ENCODE measurements at regions not wholly inside any gene's neighbourhood (a gene's known extent, or its start where the extent isn't known, plus 50 kb on each side); places are given as distances from the start of the nearest gene placed in this dataset.

DNA sequence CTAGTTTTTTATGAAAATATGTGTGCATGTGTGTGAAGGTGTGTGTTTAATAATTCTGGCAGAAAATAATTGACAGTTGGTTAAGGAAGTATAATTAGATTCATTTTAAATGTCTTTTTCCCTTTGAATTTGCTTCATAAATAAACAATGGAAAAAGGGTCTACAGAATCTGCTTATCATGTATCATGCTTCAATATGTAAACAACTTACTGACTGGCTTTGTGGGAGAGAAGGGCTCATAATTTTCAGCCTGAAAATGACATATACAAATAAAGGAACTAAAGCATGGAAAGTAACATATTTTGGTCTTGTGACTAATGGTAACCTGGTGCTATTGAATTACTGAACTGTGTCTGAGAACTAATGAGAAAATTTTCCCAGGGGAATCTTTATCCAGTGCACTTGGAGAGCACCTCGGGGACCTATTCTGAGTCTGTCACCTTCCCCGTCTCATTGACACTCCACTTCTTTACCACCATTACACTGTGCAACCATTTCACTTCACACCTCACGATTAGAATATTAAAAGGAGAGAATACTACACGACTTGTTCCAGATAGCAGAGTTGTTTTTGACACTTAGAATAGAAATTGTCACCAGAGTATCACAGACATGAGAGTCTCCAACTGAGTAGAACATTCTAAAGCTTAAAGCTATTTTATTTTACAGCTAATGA is 298.6 kb downstream of the TFEC start:
- TF ChIP-seq, protein P1, sequence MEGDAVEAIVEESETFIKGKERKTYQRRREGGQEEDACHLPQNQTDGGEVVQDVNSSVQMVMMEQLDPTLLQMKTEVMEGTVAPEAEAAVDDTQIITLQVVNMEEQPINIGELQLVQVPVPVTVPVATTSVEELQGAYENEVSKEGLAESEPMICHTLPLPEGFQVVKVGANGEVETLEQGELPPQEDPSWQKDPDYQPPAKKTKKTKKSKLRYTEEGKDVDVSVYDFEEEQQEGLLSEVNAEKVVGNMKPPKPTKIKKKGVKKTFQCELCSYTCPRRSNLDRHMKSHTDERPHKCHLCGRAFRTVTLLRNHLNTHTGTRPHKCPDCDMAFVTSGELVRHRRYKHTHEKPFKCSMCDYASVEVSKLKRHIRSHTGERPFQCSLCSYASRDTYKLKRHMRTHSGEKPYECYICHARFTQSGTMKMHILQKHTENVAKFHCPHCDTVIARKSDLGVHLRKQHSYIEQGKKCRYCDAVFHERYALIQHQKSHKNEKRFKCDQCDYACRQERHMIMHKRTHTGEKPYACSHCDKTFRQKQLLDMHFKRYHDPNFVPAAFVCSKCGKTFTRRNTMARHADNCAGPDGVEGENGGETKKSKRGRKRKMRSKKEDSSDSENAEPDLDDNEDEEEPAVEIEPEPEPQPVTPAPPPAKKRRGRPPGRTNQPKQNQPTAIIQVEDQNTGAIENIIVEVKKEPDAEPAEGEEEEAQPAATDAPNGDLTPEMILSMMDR (tag by site-specific recombination; IDR thresholded peaks at IDR 0.05) = no peak
- TF ChIP-seq, protein P2, sequence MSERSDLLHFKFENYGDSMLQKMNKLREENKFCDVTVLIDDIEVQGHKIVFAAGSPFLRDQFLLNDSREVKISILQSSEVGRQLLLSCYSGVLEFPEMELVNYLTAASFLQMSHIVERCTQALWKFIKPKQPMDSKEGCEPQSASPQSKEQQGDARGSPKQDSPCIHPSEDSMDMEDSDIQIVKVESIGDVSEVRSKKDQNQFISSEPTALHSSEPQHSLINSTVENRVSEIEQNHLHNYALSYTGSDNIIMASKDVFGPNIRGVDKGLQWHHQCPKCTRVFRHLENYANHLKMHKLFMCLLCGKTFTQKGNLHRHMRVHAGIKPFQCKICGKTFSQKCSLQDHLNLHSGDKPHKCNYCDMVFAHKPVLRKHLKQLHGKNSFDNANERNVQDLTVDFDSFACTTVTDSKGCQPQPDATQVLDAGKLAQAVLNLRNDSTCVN (tag by site-specific recombination; optimal IDR thresholded peaks at IDR 0.05) = no peak
- TF ChIP-seq ZFP37 (tag by site-specific recombination; IDR thresholded peaks at IDR 0.05) (no peak), SP2 (tag by site-specific recombination; IDR thresholded peaks at IDR 0.05) (no peak), ZNF561 (tag by site-specific recombination; IDR thresholded peaks at IDR 0.05; ENCODE audit: borderline replicate concordance) (no peak), PRDM1 (tag by site-specific recombination; IDR thresholded peaks at IDR 0.05) (no peak), ZNF529 (tag by site-specific recombination; IDR thresholded peaks at IDR 0.05; ENCODE audit: insufficient replicate concordance) (no peak), BCL11B (tag by site-specific recombination; IDR thresholded peaks at IDR 0.05; ENCODE audit: low read depth) (no peak), ZNF48 (tag by site-specific recombination; IDR thresholded peaks at IDR 0.05) (no peak), ZNF16 (tag by site-specific recombination; IDR thresholded peaks at IDR 0.05; ENCODE audit: low read depth) (no peak), ZNF24 (tag by site-specific recombination; IDR thresholded peaks at IDR 0.05) (no peak)
- TF ChIP-seq, protein P3, sequence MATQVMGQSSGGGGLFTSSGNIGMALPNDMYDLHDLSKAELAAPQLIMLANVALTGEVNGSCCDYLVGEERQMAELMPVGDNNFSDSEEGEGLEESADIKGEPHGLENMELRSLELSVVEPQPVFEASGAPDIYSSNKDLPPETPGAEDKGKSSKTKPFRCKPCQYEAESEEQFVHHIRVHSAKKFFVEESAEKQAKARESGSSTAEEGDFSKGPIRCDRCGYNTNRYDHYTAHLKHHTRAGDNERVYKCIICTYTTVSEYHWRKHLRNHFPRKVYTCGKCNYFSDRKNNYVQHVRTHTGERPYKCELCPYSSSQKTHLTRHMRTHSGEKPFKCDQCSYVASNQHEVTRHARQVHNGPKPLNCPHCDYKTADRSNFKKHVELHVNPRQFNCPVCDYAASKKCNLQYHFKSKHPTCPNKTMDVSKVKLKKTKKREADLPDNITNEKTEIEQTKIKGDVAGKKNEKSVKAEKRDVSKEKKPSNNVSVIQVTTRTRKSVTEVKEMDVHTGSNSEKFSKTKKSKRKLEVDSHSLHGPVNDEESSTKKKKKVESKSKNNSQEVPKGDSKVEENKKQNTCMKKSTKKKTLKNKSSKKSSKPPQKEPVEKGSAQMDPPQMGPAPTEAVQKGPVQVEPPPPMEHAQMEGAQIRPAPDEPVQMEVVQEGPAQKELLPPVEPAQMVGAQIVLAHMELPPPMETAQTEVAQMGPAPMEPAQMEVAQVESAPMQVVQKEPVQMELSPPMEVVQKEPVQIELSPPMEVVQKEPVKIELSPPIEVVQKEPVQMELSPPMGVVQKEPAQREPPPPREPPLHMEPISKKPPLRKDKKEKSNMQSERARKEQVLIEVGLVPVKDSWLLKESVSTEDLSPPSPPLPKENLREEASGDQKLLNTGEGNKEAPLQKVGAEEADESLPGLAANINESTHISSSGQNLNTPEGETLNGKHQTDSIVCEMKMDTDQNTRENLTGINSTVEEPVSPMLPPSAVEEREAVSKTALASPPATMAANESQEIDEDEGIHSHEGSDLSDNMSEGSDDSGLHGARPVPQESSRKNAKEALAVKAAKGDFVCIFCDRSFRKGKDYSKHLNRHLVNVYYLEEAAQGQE (tag by site-specific recombination; IDR thresholded peaks at IDR 0.05) = no peak
- TF ChIP-seq, protein P4, sequence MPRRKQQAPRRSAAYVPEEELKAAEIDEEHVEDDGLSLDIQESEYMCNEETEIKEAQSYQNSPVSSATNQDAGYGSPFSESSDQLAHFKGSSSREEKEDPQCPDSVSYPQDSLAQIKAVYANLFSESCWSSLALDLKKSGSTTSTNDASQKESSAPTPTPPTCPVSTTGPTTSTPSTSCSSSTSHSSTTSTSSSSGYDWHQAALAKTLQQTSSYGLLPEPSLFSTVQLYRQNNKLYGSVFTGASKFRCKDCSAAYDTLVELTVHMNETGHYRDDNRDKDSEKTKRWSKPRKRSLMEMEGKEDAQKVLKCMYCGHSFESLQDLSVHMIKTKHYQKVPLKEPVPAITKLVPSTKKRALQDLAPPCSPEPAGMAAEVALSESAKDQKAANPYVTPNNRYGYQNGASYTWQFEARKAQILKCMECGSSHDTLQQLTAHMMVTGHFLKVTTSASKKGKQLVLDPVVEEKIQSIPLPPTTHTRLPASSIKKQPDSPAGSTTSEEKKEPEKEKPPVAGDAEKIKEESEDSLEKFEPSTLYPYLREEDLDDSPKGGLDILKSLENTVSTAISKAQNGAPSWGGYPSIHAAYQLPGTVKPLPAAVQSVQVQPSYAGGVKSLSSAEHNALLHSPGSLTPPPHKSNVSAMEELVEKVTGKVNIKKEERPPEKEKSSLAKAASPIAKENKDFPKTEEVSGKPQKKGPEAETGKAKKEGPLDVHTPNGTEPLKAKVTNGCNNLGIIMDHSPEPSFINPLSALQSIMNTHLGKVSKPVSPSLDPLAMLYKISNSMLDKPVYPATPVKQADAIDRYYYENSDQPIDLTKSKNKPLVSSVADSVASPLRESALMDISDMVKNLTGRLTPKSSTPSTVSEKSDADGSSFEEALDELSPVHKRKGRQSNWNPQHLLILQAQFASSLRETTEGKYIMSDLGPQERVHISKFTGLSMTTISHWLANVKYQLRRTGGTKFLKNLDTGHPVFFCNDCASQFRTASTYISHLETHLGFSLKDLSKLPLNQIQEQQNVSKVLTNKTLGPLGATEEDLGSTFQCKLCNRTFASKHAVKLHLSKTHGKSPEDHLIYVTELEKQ (tag by site-specific recombination; IDR thresholded peaks at IDR 0.05; ENCODE audit: borderline replicate concordance) = no peak
- TF ChIP-seq, protein P5, sequence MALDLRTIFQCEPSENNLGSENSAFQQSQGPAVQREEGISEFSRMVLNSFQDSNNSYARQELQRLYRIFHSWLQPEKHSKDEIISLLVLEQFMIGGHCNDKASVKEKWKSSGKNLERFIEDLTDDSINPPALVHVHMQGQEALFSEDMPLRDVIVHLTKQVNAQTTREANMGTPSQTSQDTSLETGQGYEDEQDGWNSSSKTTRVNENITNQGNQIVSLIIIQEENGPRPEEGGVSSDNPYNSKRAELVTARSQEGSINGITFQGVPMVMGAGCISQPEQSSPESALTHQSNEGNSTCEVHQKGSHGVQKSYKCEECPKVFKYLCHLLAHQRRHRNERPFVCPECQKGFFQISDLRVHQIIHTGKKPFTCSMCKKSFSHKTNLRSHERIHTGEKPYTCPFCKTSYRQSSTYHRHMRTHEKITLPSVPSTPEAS (tag by site-specific recombination; IDR thresholded peaks at IDR 0.05) = no peak
